NCI-H2029 treated with DMSO at 0.1 percent for 48 hours (cell line): ENCODE measurements at regions not wholly inside any gene's neighbourhood (a gene's known extent, or its start where the extent isn't known, plus 50 kb on each side); places are given as distances from the start of the nearest gene placed in this dataset.

Source experiments
- DNase-seq: peaks from one replicate; lab custom pipeline; 2025; lab: John Stamatoyannopoulos, UW

DNA sequence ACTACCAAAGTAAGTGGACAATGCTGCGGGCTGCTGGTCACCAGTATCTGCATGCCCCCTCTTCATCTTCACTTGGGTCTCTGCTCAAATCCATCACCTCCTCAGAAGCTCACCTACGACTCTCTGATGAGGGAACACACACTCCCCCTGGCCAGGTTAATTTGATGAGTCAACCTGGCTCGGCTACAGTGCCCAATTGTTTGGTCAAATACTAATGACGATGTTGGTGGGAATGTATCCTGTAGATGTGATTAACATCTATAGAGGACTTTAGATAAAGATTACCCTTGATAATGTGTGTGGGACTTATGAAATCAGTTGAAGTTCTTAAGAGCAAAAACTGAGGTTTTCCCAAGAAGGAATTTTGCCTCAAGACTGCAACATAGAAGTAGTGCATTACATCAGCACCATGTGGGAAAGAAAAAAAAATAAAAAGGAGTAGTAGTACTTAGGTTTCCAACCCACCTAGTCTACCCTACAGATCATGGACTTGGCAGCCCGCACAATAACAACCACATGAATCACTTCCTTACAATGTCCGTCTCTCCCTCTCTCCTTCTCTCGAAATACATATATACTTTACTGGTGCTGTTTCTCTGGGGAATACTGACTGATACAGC, 467.3 kb downstream of the DNAH5 start:
- DNase-seq = no peak

DNA sequence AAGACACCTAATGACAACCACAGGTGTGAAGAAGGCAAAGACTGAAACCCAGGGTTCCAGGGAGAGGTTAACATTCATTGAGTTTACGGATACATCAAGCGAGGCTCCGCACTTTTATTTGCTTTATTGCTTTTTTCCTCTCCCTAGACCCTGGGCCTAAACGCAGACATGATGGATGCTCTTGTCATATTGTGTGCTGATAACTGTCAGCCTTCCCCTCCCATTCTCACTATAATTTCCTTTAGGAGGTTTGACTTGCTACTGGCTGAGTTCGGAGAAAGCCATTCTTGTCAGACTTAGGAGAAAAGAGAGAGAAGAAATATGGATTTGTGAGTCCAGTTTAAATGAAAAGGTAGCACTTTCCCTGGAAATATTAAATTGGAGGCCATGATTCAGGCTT, 471.6 kb downstream of the DNAH5 start:
- DNase-seq = no peak

DNA sequence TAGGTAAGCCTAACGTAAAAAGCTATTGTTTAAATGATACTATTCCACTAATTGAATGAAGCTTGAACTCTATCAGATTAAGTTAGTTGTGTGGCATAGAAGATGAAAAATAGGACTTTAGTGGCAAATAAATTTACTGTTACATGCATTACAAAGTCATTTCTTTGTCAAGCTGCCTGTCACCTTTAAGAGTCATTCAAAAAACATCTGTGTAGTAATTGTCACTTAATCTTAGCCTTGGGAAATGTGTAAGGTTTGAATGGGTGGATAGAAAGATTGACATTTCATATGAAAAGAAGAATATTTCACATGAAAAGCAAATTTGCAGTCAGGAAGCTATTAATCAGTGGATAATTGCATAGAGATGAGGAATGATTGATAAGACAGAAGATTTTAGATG, 473.5 kb downstream of the DNAH5 start:
- no peak for DNase-seq

DNA sequence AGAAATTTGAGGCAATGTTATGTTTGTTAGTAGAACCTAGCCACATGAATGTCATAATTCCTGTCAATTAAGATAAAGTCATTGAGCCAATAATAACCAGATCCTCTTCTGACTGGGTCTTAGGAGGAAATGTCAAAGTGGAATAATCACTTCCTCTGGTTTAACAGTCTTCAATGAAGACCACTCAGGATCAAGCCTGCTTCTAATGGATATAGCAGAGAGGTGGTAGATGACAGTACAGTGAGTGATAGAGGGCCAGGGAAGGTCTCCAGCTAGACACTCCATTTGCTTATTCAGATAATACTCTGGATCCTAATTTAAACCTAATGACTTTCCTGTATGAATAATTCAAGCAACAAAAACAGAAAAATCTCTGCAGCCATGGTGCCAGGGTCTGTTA, 474.2 kb downstream of the DNAH5 start:
- DNase-seq = no peak

DNA sequence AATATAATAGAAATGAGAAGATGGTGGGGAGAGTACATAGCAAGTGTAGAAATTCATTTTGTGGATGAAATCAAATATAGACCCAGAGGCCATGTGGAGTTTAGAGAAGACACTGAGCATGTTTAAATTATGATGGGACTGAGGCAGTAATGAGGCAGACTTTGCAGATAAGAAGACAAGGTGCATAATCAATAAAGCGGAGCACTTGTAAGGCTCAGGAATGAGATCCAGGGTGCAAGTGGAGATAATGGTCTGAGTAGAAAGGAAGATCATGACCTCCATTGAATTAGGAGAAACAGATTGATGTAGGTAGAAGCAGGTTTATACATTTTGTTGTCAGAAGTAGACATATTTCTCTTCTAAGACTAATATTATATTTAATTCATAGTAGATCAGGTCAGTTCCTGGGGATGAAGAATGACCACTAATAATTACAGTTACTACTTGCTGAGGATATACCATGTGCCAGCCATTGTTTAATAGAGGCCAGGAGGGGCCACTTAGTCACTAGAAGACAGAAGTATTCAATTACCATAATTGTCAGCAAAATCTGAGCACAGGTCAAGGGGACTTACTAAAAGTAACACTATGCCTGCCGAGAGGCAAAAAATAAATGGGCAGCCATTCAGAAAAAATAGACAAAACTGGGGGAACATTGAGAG, 479.8 kb downstream of the DNAH5 start:
- DNase-seq = no peak

DNA sequence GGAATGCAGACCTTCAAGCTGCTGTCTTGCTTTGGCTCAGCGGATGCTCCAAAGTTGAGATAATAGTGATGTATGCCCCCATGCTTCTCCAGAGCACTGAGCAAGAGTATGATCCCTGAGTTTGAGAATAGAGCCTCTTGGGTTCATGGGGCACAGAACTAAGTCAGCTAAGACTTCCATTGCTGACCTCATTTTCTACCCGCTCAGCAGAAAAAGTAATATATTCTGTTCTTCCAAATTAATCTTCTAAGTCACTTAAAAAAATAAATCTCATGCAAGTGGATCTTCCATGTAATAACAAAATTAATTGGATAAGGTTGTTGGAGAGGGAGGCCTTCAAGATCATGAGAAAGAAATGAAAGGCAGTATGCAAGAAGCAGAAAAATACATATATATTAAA, 483.9 kb downstream of the DNAH5 start:
- no peak for DNase-seq

DNA sequence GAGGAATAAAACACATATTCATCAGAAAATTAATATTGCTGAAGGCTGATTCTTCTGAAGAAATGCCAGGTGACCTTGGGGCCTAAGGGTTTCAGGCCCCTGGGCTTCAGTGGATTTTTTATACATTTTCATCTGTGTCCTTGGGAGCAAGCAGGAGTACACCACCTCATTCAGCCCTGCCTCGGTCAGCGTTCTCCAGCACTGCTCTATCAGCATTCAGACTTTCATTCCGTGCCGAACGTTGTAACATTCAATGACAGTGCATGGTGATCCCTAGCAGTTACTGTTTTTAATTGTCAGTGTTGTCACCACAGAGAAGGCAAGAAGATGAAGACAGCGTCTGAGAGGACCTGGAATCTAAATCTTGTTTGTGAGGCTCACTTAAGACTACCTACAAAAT, 490.4 kb downstream of the DNAH5 start:
- no peak for DNase-seq

DNA sequence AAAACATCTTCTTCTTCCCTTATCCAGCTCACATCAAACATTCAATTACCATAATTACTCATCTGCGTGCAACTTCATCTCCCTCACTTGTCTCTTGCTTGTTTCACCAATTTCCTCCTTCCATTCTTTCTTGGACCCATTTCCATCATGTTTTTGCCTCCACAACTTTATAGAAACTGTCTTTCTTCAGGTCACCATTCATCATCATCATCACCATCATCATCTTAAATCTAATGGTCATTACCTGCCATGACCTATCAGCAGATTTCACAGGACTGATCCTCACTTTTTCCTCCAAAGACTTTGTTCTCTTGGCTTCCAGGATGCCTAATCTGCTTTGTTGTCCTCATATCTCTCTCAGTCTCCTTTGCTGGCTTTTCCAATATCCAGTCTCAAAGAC, 495.6 kb downstream of the DNAH5 start:
- DNase-seq = no peak

DNA sequence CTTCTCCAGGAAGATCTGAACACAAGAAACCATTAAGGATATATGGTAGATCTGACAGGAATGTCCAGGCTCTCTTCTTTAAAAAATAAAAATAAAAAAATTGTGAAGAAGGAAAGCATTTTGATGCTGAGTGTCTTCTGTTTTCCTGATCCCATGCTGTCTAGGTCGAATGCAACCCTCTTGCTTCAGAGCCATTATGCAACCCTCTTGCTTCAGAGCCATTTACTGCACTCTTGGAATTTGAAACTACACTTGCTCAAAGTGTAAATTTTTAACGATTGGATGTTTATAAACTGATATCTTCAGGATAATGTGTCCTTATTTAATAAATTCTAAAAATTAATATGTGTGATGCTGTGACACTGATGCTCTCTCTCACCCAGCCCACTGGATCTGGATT, 505.1 kb downstream of the DNAH5 start:
- DNase-seq = no peak

DNA sequence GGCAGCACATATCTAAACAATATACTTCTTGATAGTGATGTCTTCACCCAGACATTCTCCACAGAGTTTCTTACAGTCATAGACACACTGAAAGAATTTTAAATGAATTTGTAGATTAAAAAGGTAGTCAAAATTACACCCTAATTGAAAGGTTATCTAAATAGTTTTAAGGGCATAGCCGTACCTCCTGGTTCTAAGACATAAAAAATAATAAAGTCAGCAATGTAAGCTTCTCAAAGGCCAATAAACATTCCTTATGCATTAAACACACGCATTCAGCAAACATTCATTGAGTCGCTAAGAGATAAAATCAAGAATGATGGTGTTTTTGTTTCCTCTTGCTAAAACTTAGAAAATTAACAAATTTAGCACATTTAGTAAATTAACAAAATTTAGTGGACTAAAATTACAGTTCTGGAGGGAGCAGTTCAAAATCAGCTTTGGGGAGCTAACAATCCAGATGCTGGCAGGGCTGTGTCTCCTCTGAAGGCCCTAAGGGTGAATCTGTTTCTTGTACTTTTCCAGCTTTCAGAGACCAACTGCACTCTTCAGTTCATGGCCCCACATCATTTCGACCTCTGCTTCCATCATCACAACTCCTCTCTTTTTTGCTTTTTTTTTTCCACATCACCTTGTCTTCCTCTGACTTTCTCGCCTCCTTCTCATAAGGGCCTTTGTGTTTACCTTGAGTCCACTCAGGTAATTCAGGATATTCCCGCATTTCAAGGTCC, 516.5 kb downstream of the DNAH5 start:
- no peak for DNase-seq

DNA sequence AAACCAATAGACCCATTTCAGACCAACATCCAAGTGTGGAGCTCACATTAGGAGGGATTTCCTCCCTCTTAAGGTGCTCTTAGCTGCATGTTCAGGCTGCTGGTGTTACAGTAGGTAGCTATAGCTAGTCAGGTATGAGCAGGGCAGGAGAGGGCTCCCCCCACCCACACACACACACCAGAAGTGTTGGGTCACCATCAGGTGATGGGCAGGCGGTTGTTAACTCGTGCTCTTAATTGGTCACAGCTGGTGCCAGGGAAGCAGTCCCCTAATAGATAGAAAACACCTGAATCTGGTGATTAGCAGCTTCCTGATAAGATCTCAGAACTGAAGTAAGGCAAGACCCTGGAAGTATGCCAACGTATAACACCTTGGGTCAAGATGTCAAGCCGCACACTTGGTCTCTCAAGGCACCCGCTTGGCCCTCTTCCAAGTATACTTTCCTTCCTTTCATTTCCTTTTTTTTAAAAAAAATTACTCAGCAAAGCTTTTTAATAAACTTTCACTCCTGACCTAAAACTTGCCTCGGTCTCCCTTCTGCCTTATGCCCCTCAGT, 532.4 kb downstream of the DNAH5 start:
- no peak for DNase-seq

DNA sequence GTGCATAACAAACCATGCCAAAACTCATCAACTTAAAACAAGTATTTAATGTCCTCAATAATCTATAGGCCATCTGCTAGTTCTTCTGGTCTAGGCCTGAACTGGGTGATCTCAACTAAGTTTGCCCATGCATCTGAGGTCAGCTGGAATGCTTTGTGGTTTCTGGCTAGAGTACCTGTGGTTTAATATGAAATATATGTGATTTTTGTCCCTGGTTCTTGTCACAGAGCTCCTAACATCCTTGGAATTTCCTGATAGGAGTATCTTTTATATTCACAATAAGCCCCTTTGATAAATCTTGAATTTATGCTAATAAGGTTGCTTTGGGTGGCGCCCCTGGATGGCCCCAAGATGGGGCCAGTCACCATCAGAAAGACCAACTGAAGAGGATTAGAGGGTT, 535.9 kb downstream of the DNAH5 start:
- DNase-seq = no peak

DNA sequence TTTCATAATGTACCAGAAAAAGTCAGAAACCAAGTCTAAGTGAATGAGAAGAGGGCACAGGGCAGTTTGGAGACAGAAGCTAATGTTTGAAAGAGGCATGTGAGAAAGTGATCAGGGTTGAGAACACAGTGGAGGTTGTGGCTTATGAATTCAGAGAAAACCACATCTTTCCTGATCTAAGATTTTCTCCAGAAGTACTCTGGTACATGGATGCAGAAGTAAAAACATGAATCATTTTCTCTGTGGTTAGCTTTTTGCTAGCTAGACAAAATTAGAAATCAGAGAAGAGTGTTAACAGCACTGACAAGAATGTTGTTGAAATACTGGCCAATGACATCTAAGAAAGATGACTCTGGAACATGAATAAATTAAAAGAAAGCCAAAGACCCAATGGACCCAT, 541.1 kb downstream of the DNAH5 start:
- DNase-seq = no peak

DNA sequence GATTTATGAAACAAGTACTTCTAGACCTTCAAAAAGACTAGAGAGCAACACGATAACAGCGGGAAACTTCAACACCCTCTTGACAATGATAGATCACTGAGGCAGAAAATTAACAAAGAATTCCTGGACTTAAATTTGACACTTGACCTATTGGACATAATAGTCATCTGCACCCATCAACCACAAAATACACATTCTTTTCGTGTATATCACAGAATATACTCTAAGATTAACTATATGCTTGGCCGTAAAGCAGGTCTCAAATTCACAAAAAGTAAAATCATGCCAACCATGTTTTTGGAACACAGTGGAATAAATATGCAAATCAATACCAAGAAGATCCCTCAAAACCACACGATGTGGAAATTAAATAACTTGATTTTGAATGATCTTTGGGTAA, 559.4 kb downstream of the DNAH5 start:
- DNase-seq = no peak

DNA sequence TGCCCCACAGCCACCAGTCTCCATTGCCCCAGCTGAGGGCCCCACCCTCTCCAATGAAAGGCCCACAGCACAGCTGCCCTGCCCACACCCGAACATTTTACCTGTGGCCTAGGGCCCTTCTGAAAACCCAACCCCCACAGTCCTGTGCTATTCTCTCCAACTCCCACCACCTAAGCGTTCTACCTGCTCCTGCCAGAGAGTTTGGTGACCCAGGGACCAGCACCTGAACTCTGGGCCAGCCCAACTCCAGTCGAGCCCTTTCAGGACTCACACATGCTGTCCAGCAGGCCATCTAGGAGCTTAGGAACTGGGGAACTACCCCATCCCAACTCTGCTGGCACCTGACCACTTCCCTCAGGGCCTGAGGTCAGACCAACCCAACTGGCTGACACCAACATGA, 562.3 kb downstream of the DNAH5 start:
- DNase-seq = no peak

DNA sequence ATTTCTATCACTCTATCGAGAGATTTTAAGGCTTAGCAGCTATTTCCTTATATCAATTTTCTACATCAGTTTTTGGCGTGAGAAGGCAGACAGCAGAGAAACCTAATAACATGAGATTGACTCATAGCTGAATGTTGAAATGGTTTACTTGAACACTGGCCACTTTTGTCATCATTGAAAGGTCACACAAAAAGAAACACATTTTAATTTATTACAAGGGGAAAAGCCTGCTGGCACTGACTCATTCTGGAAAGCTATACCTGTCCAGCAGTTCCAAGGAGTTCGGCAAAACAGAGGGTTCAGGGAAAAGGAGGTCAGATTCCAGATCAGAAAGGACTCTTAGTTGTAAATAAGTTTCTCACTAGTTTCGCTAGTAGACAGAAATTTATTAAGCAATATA, 566.4 kb downstream of the DNAH5 start:
- DNase-seq = no peak

DNA sequence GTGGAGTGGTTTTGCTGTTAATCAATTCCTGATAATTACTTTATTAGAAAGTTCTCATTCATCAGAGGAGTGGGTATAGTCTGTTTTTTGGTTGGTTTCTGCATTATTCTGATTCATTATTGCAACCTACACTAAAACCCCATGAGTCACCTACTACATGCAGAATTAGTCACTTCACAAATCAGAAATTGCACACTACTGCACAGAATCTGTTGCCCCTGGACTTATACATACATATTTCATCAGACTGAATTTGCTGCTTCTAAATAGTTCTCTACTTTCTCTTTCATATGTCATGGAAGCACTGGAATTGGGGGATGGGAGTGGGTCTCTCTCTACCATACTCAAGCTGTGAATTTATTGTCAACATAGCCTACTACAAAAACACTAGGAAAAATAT, 585.1 kb downstream of the DNAH5 start:
- no peak for DNase-seq

DNA sequence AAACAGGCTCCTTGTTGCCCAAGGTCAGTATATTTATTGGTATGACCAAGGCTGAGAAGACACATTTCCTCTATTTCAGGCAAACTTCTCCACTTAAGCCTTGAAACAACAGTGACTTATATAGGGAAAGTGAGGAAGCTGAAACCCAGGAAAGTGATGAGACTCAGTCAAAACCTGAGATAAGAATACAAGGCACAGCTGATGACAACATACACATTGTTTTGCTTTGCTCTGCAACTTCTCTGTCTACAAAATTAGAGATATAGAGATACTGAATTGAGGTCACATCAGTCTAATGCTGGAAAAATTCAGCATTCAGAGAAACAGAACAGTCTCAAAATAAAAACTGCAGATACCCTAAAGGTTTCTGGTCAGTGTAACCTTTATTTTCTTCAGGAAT, 586.1 kb downstream of the DNAH5 start:
- DNase-seq = no peak

DNA sequence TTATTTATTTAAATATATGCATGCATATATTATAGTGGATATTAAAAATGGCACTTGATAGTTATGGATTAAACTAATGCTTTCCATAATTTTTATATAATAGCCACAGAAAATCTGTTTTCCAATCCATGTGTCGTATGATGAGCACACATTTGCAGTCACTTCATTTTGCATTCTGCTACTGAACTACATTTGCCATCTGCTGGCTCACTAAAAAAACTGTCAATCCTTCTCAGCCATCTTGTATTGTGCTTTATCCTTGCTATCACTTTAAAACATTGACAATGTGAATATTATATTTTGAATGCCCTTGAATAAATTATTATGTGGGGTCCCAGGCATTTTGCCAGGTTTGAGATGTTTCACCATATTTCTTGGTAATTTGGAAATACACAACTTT, 586.6 kb downstream of the DNAH5 start:
- DNase-seq = no peak

DNA sequence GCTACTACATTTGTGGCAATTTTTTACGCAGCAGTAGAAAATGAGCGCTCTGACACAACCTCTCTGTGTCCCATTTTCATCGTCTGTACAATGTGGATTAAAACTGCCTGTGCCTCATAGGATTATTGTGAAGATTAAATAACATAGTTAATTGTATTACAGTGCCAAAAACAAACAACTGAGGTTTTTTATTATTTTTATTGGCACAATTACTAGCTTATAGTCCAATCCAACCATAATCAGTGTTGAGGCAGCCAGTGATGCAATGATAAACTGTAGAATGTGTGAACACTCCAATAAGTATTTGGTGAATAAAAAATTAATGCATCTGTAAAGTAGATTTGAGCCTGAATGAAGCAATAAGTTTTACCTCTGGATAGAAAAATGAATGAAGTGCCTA, 588.3 kb downstream of the DNAH5 start:
- DNase-seq = no peak

DNA sequence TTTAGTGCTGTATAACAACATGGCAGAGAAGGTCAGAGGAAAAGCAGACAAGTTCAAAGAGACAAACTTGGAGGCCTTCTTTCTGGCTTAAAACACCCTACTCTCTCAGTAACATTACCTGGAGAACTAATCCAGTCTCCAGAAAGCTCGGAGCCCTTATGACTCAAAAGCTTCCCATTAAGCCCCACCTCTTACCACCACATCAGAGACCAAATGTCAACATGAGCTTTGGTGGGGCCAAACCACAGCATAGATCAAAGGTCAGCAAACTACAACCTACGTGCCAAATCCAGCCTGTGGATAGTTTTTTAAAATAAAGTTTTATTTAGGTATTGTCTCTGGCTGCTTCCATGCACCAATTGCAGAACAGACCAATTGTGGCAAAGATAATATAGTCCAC, 589.9 kb downstream of the DNAH5 start:
- DNase-seq = no peak

DNA sequence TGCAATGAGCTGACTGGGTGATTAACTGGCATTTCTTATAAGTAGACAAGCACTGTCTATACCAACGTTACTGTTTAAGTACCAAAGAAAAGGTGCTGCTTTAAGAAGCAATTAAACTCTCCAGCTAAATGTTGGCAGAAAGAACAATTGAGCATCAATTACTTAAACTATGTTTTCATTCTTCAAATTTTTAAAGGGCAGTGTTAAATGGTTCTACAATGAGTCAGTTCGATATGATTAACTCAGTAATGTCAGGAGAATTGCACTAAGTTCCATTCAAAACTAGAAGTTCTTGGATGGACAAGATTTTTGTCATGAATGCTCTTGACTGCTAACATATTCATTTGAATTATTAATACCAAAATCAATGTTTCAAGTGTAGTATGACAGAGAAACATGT, 593.7 kb downstream of the DNAH5 start:
- no peak for DNase-seq

DNA sequence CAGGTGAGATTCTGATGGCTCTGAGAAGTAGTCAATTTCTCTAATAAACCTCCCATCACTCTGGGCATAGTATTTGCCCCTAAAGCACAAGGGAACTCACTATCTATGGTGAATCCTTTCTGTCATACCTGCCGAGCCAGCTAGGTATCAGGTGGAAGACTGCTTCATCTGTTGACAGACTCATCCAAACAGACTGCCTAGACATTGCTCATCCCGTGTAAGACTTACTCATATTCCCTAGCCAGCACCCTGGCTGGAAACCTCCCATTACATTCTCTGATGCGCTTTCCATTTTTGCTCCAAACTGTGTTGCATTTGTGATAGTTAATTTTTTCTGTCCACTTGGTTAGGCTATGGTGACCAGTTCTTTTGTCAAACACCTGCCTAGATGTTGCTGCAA, 595.9 kb downstream of the DNAH5 start:
- DNase-seq = no peak
